Right lobe of liver (tissue), 6 donors: ENCODE measurements at regions not wholly inside any gene's neighbourhood (a gene's known extent, or its start where the extent isn't known, plus 50 kb on each side); places are given as distances from the start of the nearest gene placed in this dataset.

Source experiments
- ATAC-seq, 4 donors: fragments of 200-7000 bp; cut with Tn5 transposase; one replicate each; pipeline ENCODE4 v1.9.1; 2020; ENCODE audit warnings: mild to moderate bottlenecking in 4 of 4, moderate library complexity in 4 of 4
- DNase-seq, 3 donors: peaks; one replicate each; pipeline ENCODE4 v3.0.0-alpha.2; 2020
- H3K27ac ChIP-seq, 3 donors: fragments of 200-600 bp; one replicate each; pipeline ENCODE4 v1.8.0; 2022
- H3K27me3 ChIP-seq, 2 donors: fragments of 200-600 bp; one replicate each; pipeline ENCODE4 v1.8.0; 2022
- H3K36me3 ChIP-seq, 4 donors: fragments of 200-600 bp; sonication (generic) in 1 of 4; one replicate each; pipeline versions ENCODE4 v1.5.1 to v1.8.0; 2017 to 2022; ENCODE audit warnings: control low read depth in 1 of 4
- H3K4me1 ChIP-seq, 4 donors: fragments of 200-600 bp; sonication (generic) in 1 of 4; one replicate each; pipeline versions ENCODE4 v1.5.1 to v1.8.0; 2017 to 2022; ENCODE audit warnings: control low read depth in 1 of 4
- H3K4me3 ChIP-seq, 3 donors: fragments of 200-600 bp; one replicate each; pipeline ENCODE4 v1.8.0; 2022
- H3K9me3 ChIP-seq, 4 donors: fragments of 200-600 bp; sonication (generic) in 1 of 4; one replicate each; pipeline versions ENCODE4 v1.5.1 to v1.8.0; 2017 to 2022; ENCODE audit warnings: control low read depth in 1 of 4
- CTCF ChIP-seq, 4 donors: fragments of 200-600 bp in 3 of 4; fragments of 450-650 bp in 1 of 4; IDR thresholded peaks; one replicate each; pipeline versions ENCODE4 v1.5.1 to v1.8.0; 2016 to 2022; ENCODE audit warnings: antibody characterized with exemption in 4 of 4, mild to moderate bottlenecking in 2 of 4
- POLR2A ChIP-seq: fragments of 450-650 bp; IDR thresholded peaks from one replicate; pipeline ENCODE4 v1.6.1; 2017; ENCODE audit warnings: antibody characterized with exemption, mild to moderate bottlenecking
- WGBS: methylation state at CpG from one replicate; pipeline ENCODE4 v1.1.6; 2018; ENCODE audit warnings: low coverage, low lambda C conversion rate; ENCODE audit not compliant: insufficient coverage; ENCODE audit errors: missing lambda C conversion rate; 5-methylcytosine and 5-hydroxymethylcytosine counted together
- intact Hi-C, 2 donors: fragments of 100-400 bp; cut with DNase I; formaldehyde crosslinking; loops; one replicate each; pipeline versions ENCODE4 v1.11.2 to v1.14.1; 2022
- donor health status: DM: no; HTN: yes; CAD: no.
- donor health status: DM: no; HTN: no; CAD: no.
- donor health status: DM: no; HTN: no; CAD: no.
- donor health status: DM: no; HTN: yes; CAD: no.
- donor health status: DM: no; HTN: yes; CAD: no.

- Histone ChIP-seq H3K36me3 (no peaks in the 10 kb centered on the region), H3K4me3 (no peak overlapping the region), H3K27ac (no peak overlapping the region), H3K4me1 (peaks cover 0 to 6% (median 0%) of the 10 kb centered on the region in 4 donors), H3K27me3 (no peaks in the 10 kb centered on the region), H3K9me3 (no peaks in the 10 kb centered on the region)
- DNase-seq (peak; percentile 74 to 82 (median 78)), ATAC-seq (peak; percentile 72 to 85 (median 78))
- 65% methylated on average over 3 of the region's 6 CpGs for WGBS
- TF ChIP-seq POLR2A (no peak), CTCF (IDR thresholded peaks at IDR 0.05) (no peak)
- intact Hi-C loops: no loop called here
These were observed 251.2 kb downstream of the ETS1 start for GRCh38 chr11:128336203-128336602.

GRCh38 chr11:128335729-128336128, 251.6 kb downstream of the ETS1 start:
- TF ChIP-seq POLR2A: no peak
- TF ChIP-seq CTCF (IDR thresholded peaks at IDR 0.05): no peak
- no peaks in the 10 kb centered on the region for H3K9me3 ChIP-seq
- no peak overlapping the region for H3K4me3 ChIP-seq
- WGBS: 73% methylated on average over 5 of the region's 10 CpGs
- intact Hi-C loops: no loop called here
- ATAC-seq (no peak), DNase-seq (no peak)
- H3K4me1 ChIP-seq: peaks cover 0 to 6% (median 0%) of the 10 kb centered on the region in 4 donors
- H3K27me3 ChIP-seq: no peaks in the 10 kb centered on the region
- no peaks in the 10 kb centered on the region for H3K36me3 ChIP-seq
- H3K27ac ChIP-seq: peak overlapping the region in 1 of 3 donors; percentile 58

- Histone ChIP-seq H3K27ac (peak overlapping the region in 1 of 3 donors; percentile 65), H3K4me3 (no peak overlapping the region), H3K4me1 (peaks cover 0 to 6% (median 0%) of the 10 kb centered on the region in 4 donors), H3K27me3 (no peaks in the 10 kb centered on the region), H3K9me3 (no peaks in the 10 kb centered on the region), H3K36me3 (no peaks in the 10 kb centered on the region)
- intact Hi-C loops: no loop called here
- ATAC-seq: peak; percentile 67 to 80 (median 75)
- TF ChIP-seq POLR2A (no peak), CTCF (IDR thresholded peaks at IDR 0.05) (no peak)
- whole genome bisulfite sequencing: 23% methylated on average over 11 of the region's 12 CpGs
- peak; percentile 63 to 83 (median 69) for DNase-seq
These were observed 252.9 kb downstream of the ETS1 start for GRCh38 chr11:128334311-128335044.

- Histone ChIP-seq H3K4me3 (no peak overlapping the region), H3K27me3 (no peaks in the 10 kb centered on the region), H3K36me3 (no peaks in the 10 kb centered on the region), H3K9me3 (no peaks in the 10 kb centered on the region), H3K4me1 (peaks cover 0 to 6% (median 0%) of the 10 kb centered on the region in 4 donors), H3K27ac (no peak overlapping the region)
- TF ChIP-seq POLR2A: no peak
- no peak for TF ChIP-seq CTCF (IDR thresholded peaks at IDR 0.05)
- WGBS: 44% methylated on average over 3 of the region's 3 CpGs
- ATAC-seq (no peak), DNase-seq (no peak)
- intact Hi-C loops: no loop called here
These were observed 256.0 kb downstream of the ETS1 start for GRCh38 chr11:128331317-128331716.
